WTC11 (cell line): ENCODE measurements at regions not wholly inside any gene's neighbourhood (a gene's known extent, or its start where the extent isn't known, plus 50 kb on each side); places are given as distances from the start of the nearest gene placed in this dataset.

Source experiments
- CBFB ChIP-seq: sonication (generic); formaldehyde crosslinking; IDR thresholded peaks from 2 replicates; pipeline ENCODE4 v1.8.1; 2022; ENCODE audit warnings: mild to moderate bottlenecking, low read depth, missing genetic modification reagents
- HMGXB4 ChIP-seq: sonication (generic); formaldehyde crosslinking; IDR thresholded peaks from 2 replicates; pipeline ENCODE4 v1.8.1; 2023; ENCODE audit warnings: mild to moderate bottlenecking, moderate library complexity, missing genetic modification reagents
- IRF1 ChIP-seq: sonication (generic); formaldehyde crosslinking; IDR thresholded peaks from 2 replicates; pipeline ENCODE4 v1.8.0; 2023; ENCODE audit warnings: missing genetic modification reagents
- NFYB ChIP-seq: sonication (generic); formaldehyde crosslinking; conservative IDR thresholded peaks from 2 replicates; pipeline ENCODE4 v1.8.0; 2022; ENCODE audit warnings: low read depth, missing genetic modification reagents
- ZNF423 ChIP-seq: fragments of 250-450 bp; sonication (Bioruptor Pico); IDR thresholded peaks from 2 replicates; pipeline ENCODE4 v2.1.2; 2022; ENCODE audit warnings: mild to moderate bottlenecking, moderate library complexity
- ZNF512 ChIP-seq: sonication (generic); formaldehyde crosslinking; IDR thresholded peaks from 2 replicates; pipeline ENCODE4 v1.8.1; 2022; ENCODE audit warnings: missing genetic modification reagents, borderline replicate concordance
- TF ChIP-seq, protein P1 (sequence below): fragments of 200-600 bp; IDR thresholded peaks from 2 replicates; pipeline ENCODE4 v1.8.0; 2022; ENCODE audit warnings: antibody characterized with exemption
- TF ChIP-seq, protein P2 (sequence below): sonication (generic); formaldehyde crosslinking; IDR thresholded peaks from 2 replicates; pipeline ENCODE4 v1.8.0; 2022; ENCODE audit warnings: mild to moderate bottlenecking, missing genetic modification reagents
- TF ChIP-seq, protein P3 (sequence below): sonication (generic); formaldehyde crosslinking; IDR thresholded peaks from 2 replicates; pipeline ENCODE4 v1.8.1; 2023; ENCODE audit warnings: mild to moderate bottlenecking, missing genetic modification reagents, borderline replicate concordance
- TF ChIP-seq, protein P4 (sequence below): sonication (generic); formaldehyde crosslinking; IDR thresholded peaks from 2 replicates; pipeline ENCODE4 v1.8.0; 2023; ENCODE audit warnings: missing genetic modification reagents, mild to moderate bottlenecking, borderline replicate concordance

GRCh38 chr6:68233623-68234022, 401.5 kb upstream of the ADGRB3 start:
- TF ChIP-seq, protein P1, sequence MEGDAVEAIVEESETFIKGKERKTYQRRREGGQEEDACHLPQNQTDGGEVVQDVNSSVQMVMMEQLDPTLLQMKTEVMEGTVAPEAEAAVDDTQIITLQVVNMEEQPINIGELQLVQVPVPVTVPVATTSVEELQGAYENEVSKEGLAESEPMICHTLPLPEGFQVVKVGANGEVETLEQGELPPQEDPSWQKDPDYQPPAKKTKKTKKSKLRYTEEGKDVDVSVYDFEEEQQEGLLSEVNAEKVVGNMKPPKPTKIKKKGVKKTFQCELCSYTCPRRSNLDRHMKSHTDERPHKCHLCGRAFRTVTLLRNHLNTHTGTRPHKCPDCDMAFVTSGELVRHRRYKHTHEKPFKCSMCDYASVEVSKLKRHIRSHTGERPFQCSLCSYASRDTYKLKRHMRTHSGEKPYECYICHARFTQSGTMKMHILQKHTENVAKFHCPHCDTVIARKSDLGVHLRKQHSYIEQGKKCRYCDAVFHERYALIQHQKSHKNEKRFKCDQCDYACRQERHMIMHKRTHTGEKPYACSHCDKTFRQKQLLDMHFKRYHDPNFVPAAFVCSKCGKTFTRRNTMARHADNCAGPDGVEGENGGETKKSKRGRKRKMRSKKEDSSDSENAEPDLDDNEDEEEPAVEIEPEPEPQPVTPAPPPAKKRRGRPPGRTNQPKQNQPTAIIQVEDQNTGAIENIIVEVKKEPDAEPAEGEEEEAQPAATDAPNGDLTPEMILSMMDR = no peak
- TF ChIP-seq, protein P2, sequence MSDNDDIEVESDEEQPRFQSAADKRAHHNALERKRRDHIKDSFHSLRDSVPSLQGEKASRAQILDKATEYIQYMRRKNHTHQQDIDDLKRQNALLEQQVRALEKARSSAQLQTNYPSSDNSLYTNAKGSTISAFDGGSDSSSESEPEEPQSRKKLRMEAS (CRISPR knock-in tag) = no peak
- no peak for TF ChIP-seq HMGXB4 (CRISPR knock-in tag)
- no peak for TF ChIP-seq ZNF423 (CRISPR knock-in tag)
- TF ChIP-seq NFYB (CRISPR knock-in tag) = no peak
- TF ChIP-seq, protein P3, sequence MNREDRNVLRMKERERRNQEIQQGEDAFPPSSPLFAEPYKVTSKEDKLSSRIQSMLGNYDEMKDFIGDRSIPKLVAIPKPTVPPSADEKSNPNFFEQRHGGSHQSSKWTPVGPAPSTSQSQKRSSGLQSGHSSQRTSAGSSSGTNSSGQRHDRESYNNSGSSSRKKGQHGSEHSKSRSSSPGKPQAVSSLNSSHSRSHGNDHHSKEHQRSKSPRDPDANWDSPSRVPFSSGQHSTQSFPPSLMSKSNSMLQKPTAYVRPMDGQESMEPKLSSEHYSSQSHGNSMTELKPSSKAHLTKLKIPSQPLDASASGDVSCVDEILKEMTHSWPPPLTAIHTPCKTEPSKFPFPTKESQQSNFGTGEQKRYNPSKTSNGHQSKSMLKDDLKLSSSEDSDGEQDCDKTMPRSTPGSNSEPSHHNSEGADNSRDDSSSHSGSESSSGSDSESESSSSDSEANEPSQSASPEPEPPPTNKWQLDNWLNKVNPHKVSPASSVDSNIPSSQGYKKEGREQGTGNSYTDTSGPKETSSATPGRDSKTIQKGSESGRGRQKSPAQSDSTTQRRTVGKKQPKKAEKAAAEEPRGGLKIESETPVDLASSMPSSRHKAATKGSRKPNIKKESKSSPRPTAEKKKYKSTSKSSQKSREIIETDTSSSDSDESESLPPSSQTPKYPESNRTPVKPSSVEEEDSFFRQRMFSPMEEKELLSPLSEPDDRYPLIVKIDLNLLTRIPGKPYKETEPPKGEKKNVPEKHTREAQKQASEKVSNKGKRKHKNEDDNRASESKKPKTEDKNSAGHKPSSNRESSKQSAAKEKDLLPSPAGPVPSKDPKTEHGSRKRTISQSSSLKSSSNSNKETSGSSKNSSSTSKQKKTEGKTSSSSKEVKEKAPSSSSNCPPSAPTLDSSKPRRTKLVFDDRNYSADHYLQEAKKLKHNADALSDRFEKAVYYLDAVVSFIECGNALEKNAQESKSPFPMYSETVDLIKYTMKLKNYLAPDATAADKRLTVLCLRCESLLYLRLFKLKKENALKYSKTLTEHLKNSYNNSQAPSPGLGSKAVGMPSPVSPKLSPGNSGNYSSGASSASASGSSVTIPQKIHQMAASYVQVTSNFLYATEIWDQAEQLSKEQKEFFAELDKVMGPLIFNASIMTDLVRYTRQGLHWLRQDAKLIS (CRISPR knock-in tag) = no peak
- TF ChIP-seq ZNF512 (CRISPR knock-in tag) = no peak
- no peak for TF ChIP-seq IRF1 (CRISPR knock-in tag)
- TF ChIP-seq, protein P4, sequence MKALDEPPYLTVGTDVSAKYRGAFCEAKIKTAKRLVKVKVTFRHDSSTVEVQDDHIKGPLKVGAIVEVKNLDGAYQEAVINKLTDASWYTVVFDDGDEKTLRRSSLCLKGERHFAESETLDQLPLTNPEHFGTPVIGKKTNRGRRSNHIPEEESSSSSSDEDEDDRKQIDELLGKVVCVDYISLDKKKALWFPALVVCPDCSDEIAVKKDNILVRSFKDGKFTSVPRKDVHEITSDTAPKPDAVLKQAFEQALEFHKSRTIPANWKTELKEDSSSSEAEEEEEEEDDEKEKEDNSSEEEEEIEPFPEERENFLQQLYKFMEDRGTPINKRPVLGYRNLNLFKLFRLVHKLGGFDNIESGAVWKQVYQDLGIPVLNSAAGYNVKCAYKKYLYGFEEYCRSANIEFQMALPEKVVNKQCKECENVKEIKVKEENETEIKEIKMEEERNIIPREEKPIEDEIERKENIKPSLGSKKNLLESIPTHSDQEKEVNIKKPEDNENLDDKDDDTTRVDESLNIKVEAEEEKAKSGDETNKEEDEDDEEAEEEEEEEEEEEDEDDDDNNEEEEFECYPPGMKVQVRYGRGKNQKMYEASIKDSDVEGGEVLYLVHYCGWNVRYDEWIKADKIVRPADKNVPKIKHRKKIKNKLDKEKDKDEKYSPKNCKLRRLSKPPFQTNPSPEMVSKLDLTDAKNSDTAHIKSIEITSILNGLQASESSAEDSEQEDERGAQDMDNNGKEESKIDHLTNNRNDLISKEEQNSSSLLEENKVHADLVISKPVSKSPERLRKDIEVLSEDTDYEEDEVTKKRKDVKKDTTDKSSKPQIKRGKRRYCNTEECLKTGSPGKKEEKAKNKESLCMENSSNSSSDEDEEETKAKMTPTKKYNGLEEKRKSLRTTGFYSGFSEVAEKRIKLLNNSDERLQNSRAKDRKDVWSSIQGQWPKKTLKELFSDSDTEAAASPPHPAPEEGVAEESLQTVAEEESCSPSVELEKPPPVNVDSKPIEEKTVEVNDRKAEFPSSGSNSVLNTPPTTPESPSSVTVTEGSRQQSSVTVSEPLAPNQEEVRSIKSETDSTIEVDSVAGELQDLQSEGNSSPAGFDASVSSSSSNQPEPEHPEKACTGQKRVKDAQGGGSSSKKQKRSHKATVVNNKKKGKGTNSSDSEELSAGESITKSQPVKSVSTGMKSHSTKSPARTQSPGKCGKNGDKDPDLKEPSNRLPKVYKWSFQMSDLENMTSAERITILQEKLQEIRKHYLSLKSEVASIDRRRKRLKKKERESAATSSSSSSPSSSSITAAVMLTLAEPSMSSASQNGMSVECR (CRISPR knock-in tag) = no peak
- TF ChIP-seq CBFB (CRISPR knock-in tag) = no peak
